WTC11 (cell line): ENCODE measurements at regions not wholly inside any gene's neighbourhood (a gene's known extent, or its start where the extent isn't known, plus 50 kb on each side); places are given as distances from the start of the nearest gene placed in this dataset.

Source experiments
- ATAC-seq: fragments of 200-7000 bp; cut with Tn5 transposase; 2 replicates; pipeline ENCODE4 v1.10.0; 2021; ENCODE audit warnings: mild to moderate bottlenecking, moderate library complexity
- CTCF ChIA-PET: fragments of 300-600 bp; sonication (Branson Sonifier 250); formaldehyde crosslinking; loops from one replicate; lab custom pipeline; 2021; ENCODE audit warnings: antibody characterized with exemption; lab: Charles Lee
- POLR2A ChIA-PET: fragments of 350-600 bp; sonication (Branson Sonifier 250); formaldehyde crosslinking; loops from one replicate; lab custom pipeline; 2021; ENCODE audit warnings: antibody characterized with exemption; lab: Charles Lee
- DNase-seq: peaks from one replicate; pipeline ENCODE4 v3.0.0; 2021; ENCODE audit warnings: low spot score
- H3K27ac Mint-ChIP-seq: 2 replicates; pipeline ENCODE4 v1.8.0; 2021; ENCODE audit warnings: mixed read lengths
- H3K27me3 Mint-ChIP-seq: 2 replicates; pipeline ENCODE4 v1.8.0; 2021; ENCODE audit warnings: low read depth, mild to moderate bottlenecking, moderate library complexity, mixed read lengths
- H3K36me3 Mint-ChIP-seq: 2 replicates; pipeline ENCODE4 v1.8.0; 2021; ENCODE audit warnings: mixed read lengths
- H3K4me1 Mint-ChIP-seq: 2 replicates; pipeline ENCODE4 v1.8.0; 2022; ENCODE audit warnings: mixed read lengths
- H3K4me3 Mint-ChIP-seq: 2 replicates; pipeline ENCODE4 v1.8.0; 2021; ENCODE audit warnings: mild to moderate bottlenecking, moderate library complexity, mixed read lengths
- H3K9me3 Mint-ChIP-seq: 2 replicates; pipeline ENCODE4 v1.8.0; 2021; ENCODE audit warnings: mixed read lengths
- AR ChIP-seq: fragments of 250-450 bp; sonication (Bioruptor Pico); IDR thresholded peaks from 2 replicates; pipeline ENCODE4 v1.9.0; 2021; ENCODE audit warnings: mild to moderate bottlenecking
- ATF3 ChIP-seq: sonication (generic); formaldehyde crosslinking; conservative IDR thresholded peaks from 2 replicates; pipeline ENCODE4 v1.8.1; 2022; ENCODE audit warnings: mild to moderate bottlenecking, missing genetic modification reagents
- ATF6 ChIP-seq: sonication (generic); formaldehyde crosslinking; IDR thresholded peaks from 2 replicates; pipeline ENCODE4 v1.8.1; 2023; ENCODE audit warnings: mild to moderate bottlenecking, missing genetic modification reagents
- CREB1 ChIP-seq: sonication (generic); formaldehyde crosslinking; IDR thresholded peaks from 2 replicates; pipeline ENCODE4 v1.8.0; 2023; ENCODE audit warnings: mild to moderate bottlenecking, missing genetic modification reagents
- CTCF ChIP-seq: fragments of 200-600 bp; IDR thresholded peaks from 2 replicates; pipeline ENCODE4 v1.8.0; 2022; ENCODE audit warnings: antibody characterized with exemption
- MAX ChIP-seq: sonication (generic); formaldehyde crosslinking; IDR thresholded peaks from 2 replicates; pipeline ENCODE4 v1.8.0; 2022; ENCODE audit warnings: mild to moderate bottlenecking, missing genetic modification reagents
- NR1H2 ChIP-seq: sonication (generic); formaldehyde crosslinking; IDR thresholded peaks from 2 replicates; pipeline ENCODE4 v1.9.0; 2021; ENCODE audit warnings: mild to moderate bottlenecking, moderate library complexity, missing genetic modification reagents
- PRDM15 ChIP-seq: sonication (generic); formaldehyde crosslinking; IDR thresholded peaks from 2 replicates; pipeline ENCODE4 v1.8.0; 2022; ENCODE audit warnings: missing genetic modification reagents
- TEAD1 ChIP-seq: sonication (generic); formaldehyde crosslinking; IDR thresholded peaks from 2 replicates; pipeline ENCODE4 v1.8.0; 2022; ENCODE audit warnings: mild to moderate bottlenecking, missing genetic modification reagents
- ZNF532 ChIP-seq: fragments of 250-450 bp; sonication (Bioruptor Pico); IDR thresholded peaks from 2 replicates; pipeline ENCODE4 v1.9.0; 2021; ENCODE audit warnings: mild to moderate bottlenecking, borderline replicate concordance

- no peak for TF ChIP-seq ATF3 (CRISPR knock-in tag)
- no peak for TF ChIP-seq NR1H2
- TF ChIP-seq CREB1: no peak
- TF ChIP-seq PRDM15 (CRISPR knock-in tag): no peak
Observed at GRCh38 chr1:215345766-215346165, 221.3 kb upstream of the KCTD3 start (continued).

GRCh38 chr1:215357901-215358300 is 209.2 kb upstream of the KCTD3 start:
- no peak for ATAC-seq
- POLR2A ChIA-PET: no interaction called here
- Mint-ChIP-seq H3K4me3 (no peak overlapping the region), H3K9me3 (peaks cover 4% of the 10 kb centered on the region), H3K36me3 (no peaks in the 10 kb centered on the region), H3K27me3 (no peaks in the 10 kb centered on the region), H3K4me1 (no peaks in the 10 kb centered on the region), H3K27ac (no peak overlapping the region)
- no peak for DNase-seq
- CTCF ChIA-PET: no interaction called here
- no peak for TF ChIP-seq CTCF
- no peak for TF ChIP-seq MAX
- TF ChIP-seq AR: no peak
- TF ChIP-seq ZNF532: no peak
- no peak for TF ChIP-seq ATF6 (CRISPR knock-in tag)
- TF ChIP-seq CREB1: no peak
- TF ChIP-seq TEAD1 (CRISPR knock-in tag): no peak
- TF ChIP-seq NR1H2: no peak
